Mesodermal cell (in vitro differentiated cells): ENCODE measurements at regions not wholly inside any gene's neighbourhood (a gene's known extent, or its start where the extent isn't known, plus 50 kb on each side); places are given as distances from the start of the nearest gene placed in this dataset.

Source experiments
- H3K27ac ChIP-seq: 2 replicates; pipeline ENCODE4 v1.7.0; 2013; ENCODE audit warnings: mild to moderate bottlenecking, low read depth, low read length, moderate library complexity; ENCODE audit not compliant: severe bottlenecking
- H3K36me3 ChIP-seq: 2 replicates; pipeline ENCODE4 v1.7.1; 2013; ENCODE audit warnings: mild to moderate bottlenecking, low read length, moderate library complexity; ENCODE audit not compliant: control insufficient read depth, insufficient read depth
- H3K4me1 ChIP-seq: one replicate; pipeline ENCODE4 v1.7.1; 2013; ENCODE audit warnings: mild to moderate bottlenecking, low read length; ENCODE audit not compliant: insufficient read depth, control insufficient read depth, poor library complexity, severe bottlenecking
- H3K4me3 ChIP-seq: 2 replicates; pipeline ENCODE4 v1.7.0; 2013; ENCODE audit warnings: low read length, control low read depth, mild to moderate bottlenecking; ENCODE audit not compliant: insufficient read depth, poor library complexity, severe bottlenecking; ENCODE audit errors: extremely low read depth
- H3K9me3 ChIP-seq: 2 replicates; pipeline ENCODE4 v1.7.1; 2013; ENCODE audit warnings: mild to moderate bottlenecking, low read length, moderate library complexity; ENCODE audit not compliant: control insufficient read depth
- WGBS, 2 experiments: methylation state at CpG; one replicate each; pipeline ENCODE4 v1.1.5; 2013; ENCODE audit warnings: missing lambda C conversion rate in 2 of 2; ENCODE audit not compliant: insufficient coverage in 2 of 2; 5-methylcytosine and 5-hydroxymethylcytosine counted together

DNA sequence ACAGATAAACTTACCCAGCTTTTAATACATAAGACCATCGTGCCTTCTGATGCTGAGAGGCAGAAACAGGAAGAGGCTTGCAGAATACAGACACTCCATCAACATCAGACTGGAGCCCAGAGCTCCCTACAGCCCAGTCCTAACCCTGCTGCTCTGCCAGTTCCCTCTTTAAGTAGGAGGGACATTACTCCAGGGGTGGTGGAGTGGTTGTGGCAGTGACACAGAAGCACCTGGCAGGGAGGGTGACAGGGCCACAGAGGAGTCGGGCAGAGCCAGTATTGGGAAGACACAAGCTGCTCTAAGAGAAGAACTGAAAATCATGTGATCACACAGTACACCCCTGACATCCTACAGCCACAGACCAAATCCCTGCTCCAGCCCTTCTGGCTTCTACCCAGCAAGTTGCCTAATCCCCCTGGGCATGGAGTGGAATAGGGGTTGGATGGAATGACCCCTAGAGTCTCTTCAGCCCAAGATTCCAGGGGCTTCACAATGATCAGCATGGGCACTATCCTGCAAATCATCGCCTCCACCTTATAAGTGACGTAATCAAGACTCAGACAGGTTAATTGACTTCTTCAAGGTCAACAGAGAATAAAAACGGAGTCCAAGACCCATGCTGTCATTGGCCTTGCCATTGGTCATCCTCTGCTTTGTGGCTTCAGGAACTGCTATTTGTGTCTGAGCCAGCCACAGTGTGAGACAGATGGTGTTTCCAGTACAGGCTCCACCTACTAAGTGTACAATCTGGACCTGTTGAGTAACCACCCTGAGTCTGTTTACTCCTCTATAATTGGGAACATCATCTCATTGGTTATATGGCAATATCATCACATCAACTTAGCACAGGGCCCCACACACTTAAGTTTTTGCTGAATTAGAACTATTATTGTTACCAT, 61.1 kb upstream of the ZMIZ1 start:
- no peak overlapping the region for H3K4me3 ChIP-seq
- WGBS, 2 experiments, result 86 to 96% methylated on average over 4 of the region's 5 CpGs
- H3K4me1 ChIP-seq, result no peaks in the 10 kb centered on the region
- no peak overlapping the region for H3K27ac ChIP-seq
- no peaks in the 10 kb centered on the region for H3K36me3 ChIP-seq
- no peaks in the 10 kb centered on the region for H3K9me3 ChIP-seq

DNA sequence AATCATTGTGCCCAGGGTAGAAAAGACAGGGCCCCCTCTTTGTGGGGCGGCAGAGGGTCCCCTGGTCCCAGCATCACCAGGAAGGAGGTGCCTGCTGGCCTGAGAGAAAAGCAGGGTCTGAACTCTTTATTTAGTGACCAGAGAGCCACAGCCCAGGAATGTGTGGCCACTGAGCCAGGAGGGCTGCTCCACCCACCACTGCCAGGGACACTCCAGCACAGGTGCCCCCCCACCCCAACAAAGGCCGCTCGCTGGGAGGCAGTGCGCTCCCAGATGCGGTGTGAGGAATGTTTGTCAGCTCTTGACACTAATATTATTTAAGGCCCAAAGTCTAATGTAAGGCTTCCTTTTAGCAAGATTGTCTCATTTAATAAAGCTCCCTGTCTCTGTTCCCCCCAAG, 59.6 kb upstream of the ZMIZ1 start:
- H3K9me3 ChIP-seq, result no peaks in the 10 kb centered on the region
- H3K36me3 ChIP-seq, result no peaks in the 10 kb centered on the region
- no peak overlapping the region for H3K4me3 ChIP-seq
- no peaks in the 10 kb centered on the region for H3K4me1 ChIP-seq
- WGBS, 2 experiments, result 72 to 80% methylated on average over 1 to 2 of the region's 5 CpGs
- H3K27ac ChIP-seq, result no peak overlapping the region

DNA sequence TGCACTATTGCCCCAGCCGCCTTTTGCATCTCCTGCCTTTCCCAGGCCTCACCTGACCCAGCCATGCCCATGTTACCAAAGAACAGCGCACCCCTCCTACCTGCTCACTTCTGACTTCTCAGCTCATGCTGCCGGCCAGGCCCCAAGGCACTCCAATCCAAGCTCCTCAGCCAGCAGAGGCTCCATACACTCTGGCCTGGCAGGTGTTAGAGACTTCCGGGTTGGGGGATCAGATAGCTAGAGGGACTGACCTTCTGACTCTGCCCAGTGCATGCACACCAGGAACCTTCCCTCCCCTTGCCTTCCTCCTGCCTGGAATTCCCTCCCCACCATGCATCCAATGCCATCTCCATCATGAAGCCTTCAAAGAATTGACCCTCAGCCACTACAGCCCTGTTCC, 56.2 kb upstream of the ZMIZ1 start:
- 92 to 100% methylated on average over 2 to 4 of the region's 4 CpGs for WGBS, 2 experiments
- H3K9me3 ChIP-seq, result peaks cover 2% of the 10 kb centered on the region
- no peaks in the 10 kb centered on the region for H3K4me1 ChIP-seq
- H3K36me3 ChIP-seq, result no peaks in the 10 kb centered on the region
- no peak overlapping the region for H3K27ac ChIP-seq
- no peak overlapping the region for H3K4me3 ChIP-seq

DNA sequence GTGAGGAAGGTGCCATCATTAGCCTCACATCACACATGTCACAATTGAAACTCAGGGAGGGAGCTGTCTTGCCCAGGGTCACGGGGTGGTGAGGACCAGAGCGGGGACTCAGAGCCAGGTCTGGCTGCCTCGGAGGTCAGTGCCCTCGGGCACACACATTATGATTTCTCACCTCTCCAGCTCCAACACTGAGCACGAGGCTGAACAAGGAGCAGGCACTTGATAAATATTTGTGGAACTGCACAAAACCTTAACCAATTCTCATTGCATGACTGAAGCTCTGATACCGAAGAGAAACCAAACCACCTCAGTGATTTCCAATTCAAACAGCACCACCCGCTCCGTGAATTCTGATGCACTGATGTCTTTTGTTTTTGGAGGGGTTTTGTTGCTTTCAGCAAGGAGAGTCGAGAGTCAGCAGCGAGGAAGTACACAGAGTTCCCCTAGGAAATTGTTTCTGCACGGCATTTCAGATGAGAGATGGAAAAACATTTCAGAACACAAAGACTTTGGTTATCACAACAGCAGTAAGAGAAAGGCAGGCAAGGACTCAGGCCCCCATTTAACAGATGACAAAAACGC, 55.3 kb upstream of the ZMIZ1 start:
- H3K9me3 ChIP-seq, result peaks cover 2% of the 10 kb centered on the region
- H3K36me3 ChIP-seq, result no peaks in the 10 kb centered on the region
- peaks cover under 1% of the 10 kb centered on the region for H3K4me1 ChIP-seq
- no peak overlapping the region for H3K4me3 ChIP-seq
- WGBS, 2 experiments, result 85 to 91% methylated on average over 4 to 8 of the region's 12 CpGs
- no peak overlapping the region for H3K27ac ChIP-seq

DNA sequence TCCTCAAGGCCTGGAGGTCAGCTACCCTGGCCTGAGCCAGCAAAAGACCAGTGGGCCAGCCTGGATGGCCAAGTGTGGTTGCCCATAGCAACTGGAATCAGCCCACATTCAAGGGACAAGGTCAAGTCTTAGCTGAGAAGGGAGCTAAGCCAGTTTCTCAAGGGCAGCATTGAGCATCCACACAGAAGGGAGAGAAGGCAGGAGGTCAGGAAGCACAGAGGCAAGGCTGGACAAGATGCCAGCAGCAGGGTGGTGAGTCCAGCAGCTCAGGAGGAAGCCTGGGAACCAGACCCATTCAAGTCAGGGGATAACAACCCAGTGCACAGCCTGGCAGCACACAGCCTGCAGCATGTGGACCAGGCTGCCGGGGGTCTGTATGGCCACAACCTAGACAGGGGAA, 54.0 kb upstream of the ZMIZ1 start:
- WGBS, 2 experiments, result 100% methylated on average over 1 of the region's 1 CpG; no CpG with 5 or more reads in 1 of the 2 experiments
- H3K4me3 ChIP-seq, result no peak overlapping the region
- no peaks in the 10 kb centered on the region for H3K36me3 ChIP-seq
- H3K27ac ChIP-seq, result no peak overlapping the region
- H3K4me1 ChIP-seq, result peaks cover 2% of the 10 kb centered on the region
- peaks cover 2% of the 10 kb centered on the region for H3K9me3 ChIP-seq

DNA sequence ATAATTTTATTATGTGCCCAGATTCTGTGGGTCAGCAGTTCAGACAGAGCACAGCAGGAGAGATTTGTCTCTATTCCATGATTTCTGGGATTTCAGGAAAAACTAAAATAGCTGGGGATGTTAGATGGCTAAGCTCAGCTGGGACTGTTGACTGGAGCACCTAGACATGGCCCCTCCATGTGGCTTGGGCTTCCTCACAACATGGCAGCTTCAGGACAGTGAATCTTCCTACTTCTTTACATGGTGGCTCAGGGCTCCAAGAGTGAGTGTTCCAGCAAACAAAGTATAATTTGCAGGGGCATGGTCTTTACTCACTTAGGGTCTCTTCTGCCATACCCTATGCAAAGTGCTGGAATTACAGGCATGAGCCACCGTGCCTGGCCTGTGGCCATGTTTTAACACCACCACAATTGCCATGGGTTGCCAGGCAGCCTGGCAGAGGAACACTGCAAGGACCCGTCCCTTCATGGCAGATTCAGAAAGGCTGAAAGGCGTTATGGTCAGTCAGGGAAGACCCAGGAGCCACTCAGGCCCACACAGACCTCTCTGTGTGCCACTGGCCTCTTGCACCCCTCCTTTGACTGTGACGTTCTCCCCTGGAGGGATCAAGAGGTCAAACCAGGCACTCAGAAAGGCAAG, 50.8 kb upstream of the ZMIZ1 start:
- Histone ChIP-seq H3K9me3 (peaks cover 2% of the 10 kb centered on the region), H3K27ac (no peak overlapping the region), H3K4me1 (peaks cover 2% of the 10 kb centered on the region), H3K4me3 (no peak overlapping the region), H3K36me3 (no peaks in the 10 kb centered on the region)
- 84 to 100% methylated on average over 3 of the region's 4 CpGs for WGBS, 2 experiments

DNA sequence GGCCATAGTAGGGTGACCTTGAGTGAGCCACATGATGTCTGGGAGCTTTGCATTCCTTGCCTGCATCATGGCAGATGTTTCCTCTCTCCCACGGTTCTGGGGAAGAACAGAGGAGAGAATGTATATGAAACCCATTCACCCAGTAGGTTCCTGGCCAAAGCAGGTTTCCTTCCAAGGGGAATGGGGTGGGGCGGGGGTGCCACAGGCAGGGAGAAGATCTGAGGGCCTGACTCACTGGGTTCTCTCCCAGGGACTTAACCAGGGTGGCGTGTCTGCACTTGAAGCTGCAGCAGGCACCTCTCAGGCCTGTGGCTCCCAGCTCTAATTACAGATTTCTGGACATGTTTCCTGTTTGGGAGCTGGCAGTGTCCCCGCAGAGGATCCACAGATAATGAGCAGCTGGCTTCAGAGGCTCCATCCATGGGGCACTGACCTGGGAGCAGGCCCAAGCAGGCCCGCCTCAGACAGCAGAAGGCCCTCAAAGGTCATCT, 50.2 kb upstream of the ZMIZ1 start:
- H3K4me3 ChIP-seq, result no peak overlapping the region
- 91 to 97% methylated on average over 3 of the region's 5 CpGs for WGBS, 2 experiments
- no peaks in the 10 kb centered on the region for H3K36me3 ChIP-seq
- no peak overlapping the region for H3K27ac ChIP-seq
- peaks cover 2% of the 10 kb centered on the region for H3K9me3 ChIP-seq
- H3K4me1 ChIP-seq, result peaks cover 2% of the 10 kb centered on the region
